HG03045 (cell line): ENCODE measurements at regions not wholly inside any gene's neighbourhood (a gene's known extent, or its start where the extent isn't known, plus 50 kb on each side); places are given as distances from the start of the nearest gene placed in this dataset.

Experiments used
- ATAC-seq: cut with Tn5 transposase; IDR thresholded peaks from one replicate; pipeline ENCODE4 v1.9.1; 2021; ENCODE audit warnings: mild to moderate bottlenecking, moderate library complexity; ENCODE audit not compliant: unreplicated experiment

DNA sequence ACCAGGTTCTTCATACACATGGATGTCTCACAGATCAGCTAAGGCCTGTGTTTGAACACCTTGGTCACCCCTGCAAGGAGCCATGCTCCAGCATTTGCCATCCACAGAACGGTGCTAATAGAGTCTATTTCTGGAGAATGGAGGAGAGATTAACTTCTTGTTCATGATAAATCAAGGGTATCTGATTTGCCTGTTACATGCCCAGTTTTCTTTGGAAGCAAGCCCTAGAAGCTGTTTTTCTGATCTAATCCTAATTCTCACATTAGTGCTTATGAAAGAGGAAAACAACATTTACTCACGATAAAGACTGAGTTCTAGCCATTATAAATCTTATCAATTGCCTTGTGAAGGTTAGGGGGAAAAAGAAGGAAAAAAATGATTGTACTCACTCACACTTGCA, 119.6 kb upstream of the DTNA start:
- no peak for ATAC-seq

- ATAC-seq, result no peak
Measured at GRCh38 chr18:34591920-34592444, 118.1 kb upstream of the DTNA start.

GRCh38 chr18:34592481-34592880, 117.6 kb upstream of the DTNA start:
- ATAC-seq, result no peak

- no peak for ATAC-seq
Measured at GRCh38 chr18:34592961-34593382, 117.1 kb upstream of the DTNA start.

GRCh38 chr18:34594266-34594665, 115.8 kb upstream of the DTNA start:
- no peak for ATAC-seq

- ATAC-seq, result no peak
Measured at GRCh38 chr18:34595690-34596089, 114.4 kb upstream of the DTNA start.

DNA sequence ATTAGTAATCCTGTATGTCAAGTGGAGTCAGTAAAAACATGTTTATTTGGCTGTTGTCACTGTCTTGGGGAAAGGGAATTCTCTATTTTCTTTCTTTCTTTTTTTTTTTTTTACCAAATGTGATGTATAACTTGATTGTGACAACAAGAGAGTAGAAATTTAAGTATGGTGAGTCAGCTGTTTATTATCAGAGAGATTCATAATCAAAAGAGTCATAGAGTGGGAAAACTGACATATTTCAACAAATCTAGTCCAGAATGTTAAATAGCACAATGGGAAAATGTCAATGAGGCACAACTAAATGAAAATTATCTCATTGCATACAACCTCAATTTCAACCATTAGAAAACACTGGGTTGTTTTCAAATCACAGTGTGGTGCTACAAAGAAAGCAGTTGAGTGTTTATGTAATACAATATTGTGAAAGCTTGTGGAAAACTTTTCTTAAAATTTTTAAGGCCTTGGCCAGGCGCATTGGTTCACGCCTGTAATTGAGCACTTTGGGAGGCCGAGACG, 111.9 kb upstream of the DTNA start:
- ATAC-seq, result no peak

GRCh38 chr18:34600158-34600557, 109.9 kb upstream of the DTNA start:
- ATAC-seq, result no peak

DNA sequence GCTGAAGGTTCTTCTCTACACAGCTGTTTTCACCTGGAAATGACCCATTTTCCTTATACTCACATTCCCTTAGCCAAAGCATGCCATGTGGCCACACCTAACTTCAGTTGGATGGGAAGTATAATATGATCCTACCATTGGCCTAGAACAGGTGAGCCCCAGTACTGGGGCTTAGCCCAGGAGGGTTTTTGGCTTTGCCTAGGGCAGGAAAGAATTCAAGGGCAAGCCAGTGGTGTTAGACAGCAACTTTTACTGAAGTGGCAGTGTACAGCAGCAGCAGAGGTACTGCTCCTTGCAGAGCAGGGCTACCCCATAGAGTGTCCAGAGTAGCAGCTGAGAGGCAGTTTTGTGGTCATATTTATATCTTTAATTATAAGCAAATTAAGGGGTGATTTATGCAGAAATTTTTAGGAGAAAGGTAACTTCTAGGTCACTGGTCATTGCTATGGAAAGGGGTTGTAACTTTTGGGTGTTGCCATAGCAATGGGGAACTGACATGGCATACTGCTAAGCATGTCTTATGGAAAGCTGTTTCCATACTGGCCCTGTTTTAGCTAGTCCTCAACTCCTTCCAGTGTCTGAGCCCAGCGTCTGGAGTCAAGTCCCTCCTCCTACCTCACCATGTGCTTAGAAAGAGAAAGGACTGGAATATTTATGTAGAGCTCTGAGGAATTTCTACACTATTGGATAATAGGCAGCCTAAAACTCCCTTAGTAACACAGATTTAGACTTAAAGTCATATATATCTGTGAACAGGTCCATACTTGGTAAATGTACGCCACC, 109.0 kb upstream of the DTNA start:
- no peak for ATAC-seq

GRCh38 chr18:34604591-34604990, 105.5 kb upstream of the DTNA start:
- ATAC-seq, result no peak

- no peak for ATAC-seq
Measured at GRCh38 chr18:34606851-34607250, 103.2 kb upstream of the DTNA start.

DNA sequence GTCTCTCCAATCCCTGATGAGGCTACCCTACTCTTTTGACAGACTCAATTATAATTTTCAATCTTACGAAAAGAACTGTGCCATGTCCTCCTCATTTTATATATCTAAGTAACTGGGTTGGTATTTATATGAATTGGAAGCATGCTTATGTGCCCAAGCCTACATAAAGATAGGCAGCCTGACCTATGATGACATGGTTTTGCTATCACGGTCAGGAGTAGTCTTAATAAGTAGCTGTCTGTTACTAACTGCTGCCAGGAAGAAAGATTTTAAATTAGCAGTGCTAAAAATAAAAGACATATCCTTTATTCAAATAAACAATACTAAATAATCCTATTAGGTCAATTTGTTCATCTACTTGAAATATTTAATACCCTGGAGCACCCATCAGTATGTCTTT, 102.0 kb upstream of the DTNA start:
- ATAC-seq, result no peak

GRCh38 chr18:34609986-34610648, 100.0 kb upstream of the DTNA start:
- ATAC-seq, result no peak

DNA sequence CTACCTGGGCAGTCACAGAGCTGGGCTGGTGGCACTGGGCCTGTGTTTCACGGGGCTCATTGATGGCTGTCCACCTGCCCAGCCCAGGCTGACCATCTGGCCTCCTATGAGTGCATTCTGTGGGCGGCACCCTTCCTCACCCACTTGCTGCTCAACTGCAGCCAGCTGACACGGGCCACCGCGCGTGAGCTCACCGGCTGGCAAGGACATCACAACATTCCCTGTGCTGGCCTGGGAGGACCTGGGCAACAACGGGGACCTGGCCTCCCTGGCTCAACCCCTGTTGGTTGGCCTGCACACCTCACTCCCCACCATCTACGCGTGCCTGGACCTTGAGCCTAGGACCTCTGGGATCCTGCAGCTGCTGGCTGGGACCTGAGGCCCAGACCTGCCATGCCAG, 98.2 kb upstream of the DTNA start:
- no peak for ATAC-seq

- no peak for ATAC-seq
Measured at GRCh38 chr18:34620258-34620861, 89.7 kb upstream of the DTNA start.

- no peak for ATAC-seq
Measured at GRCh38 chr18:34623557-34623956, 86.5 kb upstream of the DTNA start.

DNA sequence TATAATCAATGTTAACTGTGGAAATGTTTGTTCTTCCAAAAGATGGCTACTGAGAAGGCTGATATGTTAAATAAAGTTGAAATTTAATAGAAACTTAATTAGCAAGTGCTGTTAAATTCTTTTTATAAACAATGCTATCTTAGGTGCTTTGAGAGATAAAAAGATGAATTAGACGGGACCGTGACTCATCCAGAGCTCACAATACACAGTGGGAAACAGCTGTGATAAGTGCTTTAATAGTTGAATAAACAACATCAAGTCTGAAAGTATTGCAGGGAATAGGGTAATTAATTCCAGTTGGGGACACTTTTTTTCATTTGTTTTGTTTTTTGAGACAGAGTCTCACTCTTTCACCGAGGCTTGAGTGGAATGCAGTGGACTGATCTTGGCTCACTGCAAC, 85.5 kb upstream of the DTNA start:
- ATAC-seq, result no peak

- ATAC-seq, result no peak
Measured at GRCh38 chr18:34626404-34627136, 83.5 kb upstream of the DTNA start.

GRCh38 chr18:34627137-34627920, 82.8 kb upstream of the DTNA start:
- no peak for ATAC-seq
